K562 (cell line): ENCODE measurements at regions not wholly inside any gene's neighbourhood (a gene's known extent, or its start where the extent isn't known, plus 50 kb on each side); places are given as distances from the start of the nearest gene placed in this dataset.

Experiments
- ATAC-seq: fragments of 200-7000 bp; cut with Tn5 transposase; 3 replicates; pipeline ENCODE4 v1.9.1; 2020; ENCODE audit warnings: moderate library complexity
- BruUV-seq: library from RNA; stranded (reverse); fragments of 400-500 nt; replicated peaks from 2 replicates; lab custom pipeline; 2021; lab: Mats Ljungman, UMichigan
- CTCF ChIA-PET: fragments of 300-600 bp; formaldehyde crosslinking; extraction: SDS; loops from one replicate; lab custom pipeline; 2021; ENCODE audit warnings: low intra/inter-chr PET ratio; lab: Yijun Ruan, JAX
- POLR2A ChIA-PET: fragments of 300-600, 350-650 bp; sonication (Branson Sonifier 250); formaldehyde crosslinking; extraction: SDS; loops from one replicate; lab custom pipeline; 2021; ENCODE audit warnings: antibody characterized with exemption, inconsistent platforms; lab: Yijun Ruan, JAX
- DNase-seq, 4 experiments: peaks; one replicate each; pipeline versions ENCODE4 v3.0.0 to v3.0.0-alpha.2; 2011 to 2018; ENCODE audit warnings: low spot score in 3 of 4, mixed read lengths in 3 of 4; ENCODE audit errors: extremely low read depth in 1 of 4
- FAIRE-seq: peaks from 2 replicates; lab custom pipeline; 2011; peaks lifted over from hg19 to GRCh38; lab: Jason Lieb, UNC
- H2AFZ ChIP-seq: 2 replicates; pipeline ENCODE4 v1.6.0; 2011; ENCODE audit warnings: low read depth, low read length, control low read depth, inconsistent platforms
- H3K27ac ChIP-seq: fragments of 200-600 bp; 3 replicates; pipeline ENCODE4 v1.8.0; 2011; ENCODE audit warnings: low read depth, mild to moderate bottlenecking, control low read depth, inconsistent platforms, low read length, moderate library complexity, mixed read lengths; ENCODE audit errors: extremely low read depth
- H3K27me3 ChIP-seq, 2 experiments: fragments of 300-600 bp in 1 of 2; 2 replicates in 1 of 2; 3 replicates in 1 of 2; pipeline versions ENCODE4 v1.6.0 to v1.8.0; 2011; ENCODE audit warnings: inconsistent platforms in 2 of 2, low read length in 2 of 2, mild to moderate bottlenecking in 1 of 2, mixed read lengths in 1 of 2, moderate library complexity in 1 of 2; ENCODE audit not compliant: control insufficient read depth in 2 of 2, insufficient read depth in 2 of 2
- H3K36me3 ChIP-seq: fragments of 300-600 bp; 3 replicates; pipeline ENCODE4 v1.8.0; 2011; ENCODE audit warnings: mild to moderate bottlenecking, low read length, inconsistent platforms; ENCODE audit not compliant: control insufficient read depth, insufficient read depth
- H3K4me1 ChIP-seq, 2 experiments: fragments of 200-600 bp in 1 of 2; replicated peaks in 1 of 2; 2 replicates in 1 of 2; 3 replicates in 1 of 2; pipeline versions ENCODE4 v1.5.1 to v1.8.0; 2011; ENCODE audit warnings: inconsistent platforms in 2 of 2, low read length in 2 of 2, mild to moderate bottlenecking in 1 of 2, mixed read lengths in 1 of 2, moderate library complexity in 1 of 2; ENCODE audit not compliant: control insufficient read depth in 2 of 2, insufficient read depth in 2 of 2
- H3K4me2 ChIP-seq: 2 replicates; pipeline ENCODE4 v1.6.1; 2011; ENCODE audit warnings: low read length, control low read depth, inconsistent platforms, mixed read lengths; ENCODE audit not compliant: insufficient read depth
- H3K4me3 ChIP-seq: fragments of 200-600 bp; sonication (generic), shearing (Covaris generic); 2 replicates; pipeline ENCODE4 v1.5.1; 2016; ENCODE audit warnings: control low read depth, inconsistent platforms
- H3K79me2 ChIP-seq: fragments of 200-600 bp; 3 replicates; pipeline ENCODE4 v1.8.0; 2011; ENCODE audit warnings: low read length, inconsistent platforms; ENCODE audit not compliant: control insufficient read depth, insufficient read depth
- H3K9ac ChIP-seq, 2 experiments: 2 replicates each; pipeline versions ENCODE4 v1.6.0 to v1.6.1; 2011; ENCODE audit warnings: low read depth in 2 of 2, low read length in 2 of 2, control low read depth in 1 of 2, inconsistent platforms in 1 of 2, mild to moderate bottlenecking in 1 of 2, mixed read lengths in 1 of 2; ENCODE audit not compliant: insufficient read depth in 1 of 2
- H3K9me1 ChIP-seq: one replicate; pipeline ENCODE4 v1.6.0; 2011; ENCODE audit warnings: inconsistent platforms, mild to moderate bottlenecking, low read length, moderate library complexity; ENCODE audit not compliant: control insufficient read depth, insufficient read depth
- H3K9me3 ChIP-seq: replicated peaks from 2 replicates; pipeline ENCODE4 v1.5.1; 2011; ENCODE audit warnings: low read depth, low read length, inconsistent platforms; ENCODE audit not compliant: control insufficient read depth, insufficient read depth
- H4K20me1 ChIP-seq: replicated peaks from 2 replicates; pipeline ENCODE4 v1.6.1; 2011; ENCODE audit warnings: low read length, inconsistent platforms, mixed read lengths; ENCODE audit not compliant: control insufficient read depth, insufficient read depth
- BCL6 ChIP-seq: fragments of 250-450 bp; sonication (Bioruptor Pico); IDR thresholded peaks from 2 replicates; pipeline ENCODE4 v1.4.0; 2020
- DPF2 ChIP-seq: fragments of 450-650 bp; IDR thresholded peaks from 2 replicates; pipeline ENCODE4 v1.6.1; 2016
- FOS ChIP-seq: IDR thresholded peaks from 3 replicates; pipeline ENCODE4 v1.6.1; 2011; ENCODE audit not compliant: insufficient read length; ENCODE audit errors: extremely low read depth
- GTF2E2 ChIP-seq: fragments of 200-800 bp; sonication (Bioruptor generic); IDR thresholded peaks from 2 replicates; pipeline ENCODE4 v1.6.1; 2016; ENCODE audit warnings: missing genetic modification characterization, missing compliant biosample characterization
- KAT8 ChIP-seq: fragments of 450-650 bp; IDR thresholded peaks from 2 replicates; pipeline ENCODE4 v1.6.1; 2016; ENCODE audit warnings: low read depth, mild to moderate bottlenecking
- KLF1 ChIP-seq: fragments of 450-650 bp; IDR thresholded peaks from 2 replicates; pipeline ENCODE4 v1.6.1; 2016; ENCODE audit warnings: missing genetic modification characterization, missing compliant biosample characterization
- PTBP1 ChIP-seq: fragments of 200-400 bp; formaldehyde crosslinking; IDR thresholded peaks from 2 replicates; pipeline ENCODE4 v1.6.1; 2017; ENCODE audit warnings: low read depth, low read length
- RCOR1 ChIP-seq, 2 experiments: IDR thresholded peaks; 2 replicates each; pipeline ENCODE4 v1.6.1; 2012; ENCODE audit warnings: low read depth in 2 of 2, low read length in 2 of 2, borderline replicate concordance in 1 of 2, improper control_type of control experiment in 1 of 2
- WGBS: fragments of 100-300 bp; shearing (Covaris generic); methylation state at CpG from one replicate; pipeline ENCODE4 v1.1.6; 2016; ENCODE audit warnings: low coverage, mixed read lengths; ENCODE audit not compliant: insufficient coverage; ENCODE audit errors: missing lambda C conversion rate; 5-methylcytosine and 5-hydroxymethylcytosine counted together
- in situ Hi-C: fragments of 300-500 bp; cut with MboI; formaldehyde crosslinking; loops from 4 replicates; pipeline ENCODE4 v1.15.0; 2018; ENCODE audit warnings: inconsistent platforms, mixed read lengths
- intact Hi-C: fragments of 100-400 bp; cut with micrococcal nuclease; formaldehyde crosslinking; loops from 2 replicates; pipeline ENCODE4 v1.14.2; 2022
- TF ChIP-seq, protein P1 (sequence below): sonication (generic); formaldehyde crosslinking; IDR thresholded peaks from 2 replicates; pipeline ENCODE4 v1.4.0; 2020; ENCODE audit warnings: mild to moderate bottlenecking, missing genetic modification reagents
- TF ChIP-seq, protein P2 (sequence below): fragments of 450-650 bp; IDR thresholded peaks from 2 replicates; pipeline ENCODE4 v1.6.1; 2016

DNA sequence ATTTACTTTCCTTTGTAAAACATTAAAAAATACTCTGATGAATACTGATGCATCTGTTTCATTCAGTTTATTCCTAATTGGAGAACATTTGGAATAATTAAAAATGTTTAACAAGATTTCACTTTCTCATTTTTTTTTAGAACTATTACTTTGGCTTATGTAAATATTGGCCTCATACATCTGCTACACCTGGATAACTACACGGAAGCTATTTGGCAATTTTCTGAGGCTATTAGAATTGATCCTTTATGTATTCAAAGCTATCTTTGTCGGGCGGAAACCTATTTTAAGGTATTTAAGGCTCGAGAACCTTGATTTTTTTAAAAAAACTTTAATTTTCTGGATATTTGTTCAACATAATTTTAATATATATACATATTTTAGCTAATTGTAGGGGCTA lies 196.7 kb downstream of the TTC6 start (continued):
- TF ChIP-seq GTF2E2 (tag): no peak

DNA sequence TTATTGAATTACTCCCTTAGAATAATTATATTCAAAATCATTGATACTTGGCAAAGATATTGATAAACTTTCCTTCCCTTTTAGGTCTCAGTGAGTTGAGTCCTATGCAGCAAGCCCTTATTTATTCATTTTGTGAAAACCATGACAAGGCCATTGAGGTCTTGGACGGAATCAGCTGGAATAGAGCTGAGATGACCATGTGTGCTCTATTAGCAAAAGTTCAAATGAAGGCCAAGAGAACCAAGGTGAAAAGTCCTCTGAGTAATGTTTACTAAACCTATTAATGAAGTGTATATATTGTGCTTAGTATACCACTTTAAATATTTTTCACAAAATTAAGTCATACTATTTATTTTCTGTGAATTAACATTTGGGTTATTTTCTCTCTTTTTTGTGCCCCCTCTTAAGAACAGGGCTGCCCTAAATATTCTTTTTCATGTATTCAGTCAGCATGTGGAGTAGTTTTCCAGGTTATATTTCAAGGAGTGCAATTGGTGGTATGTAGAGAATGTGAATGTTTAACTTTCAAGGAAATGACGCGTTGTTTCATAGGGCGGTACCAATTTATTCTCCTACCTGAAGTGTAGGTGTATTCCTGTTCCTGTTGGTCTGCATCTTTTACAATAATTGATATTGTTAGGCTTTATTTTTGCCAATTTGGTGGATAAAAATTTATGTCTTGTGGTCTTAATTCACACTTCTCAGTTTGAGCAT lies 201.4 kb downstream of the TTC6 start:
- Histone ChIP-seq H3K79me2 (no peaks in the 10 kb centered on the region), H3K4me2 (no peak overlapping the region), H3K9ac (no peak overlapping the region), H3K4me1 (no peaks in the 10 kb centered on the region), H3K9me3 (no peaks in the 10 kb centered on the region), H3K9me1 (no peaks in the 10 kb centered on the region), H4K20me1 (no peaks in the 10 kb centered on the region), H3K4me3 (no peak overlapping the region), H2AFZ (no peak overlapping the region), H3K27me3 (no peaks in the 10 kb centered on the region), H3K36me3 (no peaks in the 10 kb centered on the region), H3K27ac (no peak overlapping the region)
- intact Hi-C loops: no loop called here
- no TSS peak for BruUV-seq
- 0% methylated on average over 4 of the region's 4 CpGs for WGBS
- no peak for ATAC-seq
- POLR2A ChIA-PET: no interaction called here
- no peak for FAIRE-seq
- in situ Hi-C loops: no loop called here
- TF ChIP-seq KAT8: no peak
- TF ChIP-seq FOS: no peak
- no peak for TF ChIP-seq RCOR1 (IDR thresholded peaks at IDR 0.05; ENCODE audit: borderline replicate concordance in 1 of 2, low read depth in 2 of 2, low read length in 2 of 2)
- TF ChIP-seq BCL6 (CRISPR knock-in tag): no peak
- TF ChIP-seq PTBP1: no peak
- TF ChIP-seq, protein P1, sequence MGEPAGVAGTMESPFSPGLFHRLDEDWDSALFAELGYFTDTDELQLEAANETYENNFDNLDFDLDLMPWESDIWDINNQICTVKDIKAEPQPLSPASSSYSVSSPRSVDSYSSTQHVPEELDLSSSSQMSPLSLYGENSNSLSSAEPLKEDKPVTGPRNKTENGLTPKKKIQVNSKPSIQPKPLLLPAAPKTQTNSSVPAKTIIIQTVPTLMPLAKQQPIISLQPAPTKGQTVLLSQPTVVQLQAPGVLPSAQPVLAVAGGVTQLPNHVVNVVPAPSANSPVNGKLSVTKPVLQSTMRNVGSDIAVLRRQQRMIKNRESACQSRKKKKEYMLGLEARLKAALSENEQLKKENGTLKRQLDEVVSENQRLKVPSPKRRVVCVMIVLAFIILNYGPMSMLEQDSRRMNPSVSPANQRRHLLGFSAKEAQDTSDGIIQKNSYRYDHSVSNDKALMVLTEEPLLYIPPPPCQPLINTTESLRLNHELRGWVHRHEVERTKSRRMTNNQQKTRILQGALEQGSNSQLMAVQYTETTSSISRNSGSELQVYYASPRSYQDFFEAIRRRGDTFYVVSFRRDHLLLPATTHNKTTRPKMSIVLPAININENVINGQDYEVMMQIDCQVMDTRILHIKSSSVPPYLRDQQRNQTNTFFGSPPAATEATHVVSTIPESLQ (CRISPR knock-in tag): no peak
- TF ChIP-seq, protein P2, sequence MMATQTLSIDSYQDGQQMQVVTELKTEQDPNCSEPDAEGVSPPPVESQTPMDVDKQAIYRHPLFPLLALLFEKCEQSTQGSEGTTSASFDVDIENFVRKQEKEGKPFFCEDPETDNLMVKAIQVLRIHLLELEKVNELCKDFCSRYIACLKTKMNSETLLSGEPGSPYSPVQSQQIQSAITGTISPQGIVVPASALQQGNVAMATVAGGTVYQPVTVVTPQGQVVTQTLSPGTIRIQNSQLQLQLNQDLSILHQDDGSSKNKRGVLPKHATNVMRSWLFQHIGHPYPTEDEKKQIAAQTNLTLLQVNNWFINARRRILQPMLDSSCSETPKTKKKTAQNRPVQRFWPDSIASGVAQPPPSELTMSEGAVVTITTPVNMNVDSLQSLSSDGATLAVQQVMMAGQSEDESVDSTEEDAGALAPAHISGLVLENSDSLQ: no peak
- TF ChIP-seq DPF2: no peak
- TF ChIP-seq KLF1 (tag): no peak
- CTCF ChIA-PET: no interaction called here
- DNase-seq: no peak
